ENCODE measurements at regions not wholly inside any gene's neighbourhood (a gene's known extent, or its start where the extent isn't known, plus 50 kb on each side); places are given as distances from the start of the nearest gene placed in this dataset.

- Histone ChIP-seq H3K9ac (ENCODE audit: low read length) (no peak overlapping the region), H3K4me3 (ENCODE audit: low read length) (no peak overlapping the region), H3K9me3 (ENCODE audit: low read length) (peaks cover 17% of the 10 kb centered on the region), H3K4me2 (ENCODE audit: low read length) (no peak overlapping the region), H3K27me3 (ENCODE audit: insufficient read depth, low read depth, low read length) (no peaks in the 10 kb centered on the region), H4K20me1 (ENCODE audit: insufficient read depth) (no peaks in the 10 kb centered on the region), H3K9me2 (ENCODE audit: insufficient read depth, low read length) (no peaks in the 10 kb centered on the region), H3F3A (ENCODE audit: insufficient read depth, low read length, poor library complexity, severe bottlenecking) (no peaks in the 10 kb centered on the region), H3K27ac (ENCODE audit: low read length) (no peak overlapping the region), H3K79me2 (replicated peaks; ENCODE audit: insufficient read depth, low read length) (no peaks in the 10 kb centered on the region), H3K36me3 (ENCODE audit: insufficient read depth, low read length) (no peaks in the 10 kb centered on the region), H2AFZ (ENCODE audit: low read depth, low read length) (no peak overlapping the region)
- TF ChIP-seq TAF1 (IDR thresholded peaks at IDR 0.05; ENCODE audit: low read depth), result no peak
- no peak for TF ChIP-seq EZH2 (IDR thresholded peaks at IDR 0.05; ENCODE audit: borderline replicate concordance, insufficient read depth, low read length, poor library complexity, severe bottlenecking)
- no peak for TF ChIP-seq POLR2AphosphoS5 (IDR thresholded peaks at IDR 0.05)
- TF ChIP-seq, protein P1, sequence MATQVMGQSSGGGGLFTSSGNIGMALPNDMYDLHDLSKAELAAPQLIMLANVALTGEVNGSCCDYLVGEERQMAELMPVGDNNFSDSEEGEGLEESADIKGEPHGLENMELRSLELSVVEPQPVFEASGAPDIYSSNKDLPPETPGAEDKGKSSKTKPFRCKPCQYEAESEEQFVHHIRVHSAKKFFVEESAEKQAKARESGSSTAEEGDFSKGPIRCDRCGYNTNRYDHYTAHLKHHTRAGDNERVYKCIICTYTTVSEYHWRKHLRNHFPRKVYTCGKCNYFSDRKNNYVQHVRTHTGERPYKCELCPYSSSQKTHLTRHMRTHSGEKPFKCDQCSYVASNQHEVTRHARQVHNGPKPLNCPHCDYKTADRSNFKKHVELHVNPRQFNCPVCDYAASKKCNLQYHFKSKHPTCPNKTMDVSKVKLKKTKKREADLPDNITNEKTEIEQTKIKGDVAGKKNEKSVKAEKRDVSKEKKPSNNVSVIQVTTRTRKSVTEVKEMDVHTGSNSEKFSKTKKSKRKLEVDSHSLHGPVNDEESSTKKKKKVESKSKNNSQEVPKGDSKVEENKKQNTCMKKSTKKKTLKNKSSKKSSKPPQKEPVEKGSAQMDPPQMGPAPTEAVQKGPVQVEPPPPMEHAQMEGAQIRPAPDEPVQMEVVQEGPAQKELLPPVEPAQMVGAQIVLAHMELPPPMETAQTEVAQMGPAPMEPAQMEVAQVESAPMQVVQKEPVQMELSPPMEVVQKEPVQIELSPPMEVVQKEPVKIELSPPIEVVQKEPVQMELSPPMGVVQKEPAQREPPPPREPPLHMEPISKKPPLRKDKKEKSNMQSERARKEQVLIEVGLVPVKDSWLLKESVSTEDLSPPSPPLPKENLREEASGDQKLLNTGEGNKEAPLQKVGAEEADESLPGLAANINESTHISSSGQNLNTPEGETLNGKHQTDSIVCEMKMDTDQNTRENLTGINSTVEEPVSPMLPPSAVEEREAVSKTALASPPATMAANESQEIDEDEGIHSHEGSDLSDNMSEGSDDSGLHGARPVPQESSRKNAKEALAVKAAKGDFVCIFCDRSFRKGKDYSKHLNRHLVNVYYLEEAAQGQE (IDR thresholded peaks at IDR 0.05; ENCODE audit: borderline replicate concordance), result no peak
- TF ChIP-seq MXI1 (conservative IDR thresholded peaks at IDR 0.05; ENCODE audit: poor library complexity, severe bottlenecking), result no peak
- no peak for TF ChIP-seq SMC3 (conservative IDR thresholded peaks at IDR 0.05; ENCODE audit: poor library complexity)
- no peak for TF ChIP-seq RAD21 (conservative IDR thresholded peaks at IDR 0.05)
- TF ChIP-seq EP300 (conservative IDR thresholded peaks at IDR 0.05; ENCODE audit: poor library complexity, severe bottlenecking), result no peak
- TF ChIP-seq, protein P2, sequence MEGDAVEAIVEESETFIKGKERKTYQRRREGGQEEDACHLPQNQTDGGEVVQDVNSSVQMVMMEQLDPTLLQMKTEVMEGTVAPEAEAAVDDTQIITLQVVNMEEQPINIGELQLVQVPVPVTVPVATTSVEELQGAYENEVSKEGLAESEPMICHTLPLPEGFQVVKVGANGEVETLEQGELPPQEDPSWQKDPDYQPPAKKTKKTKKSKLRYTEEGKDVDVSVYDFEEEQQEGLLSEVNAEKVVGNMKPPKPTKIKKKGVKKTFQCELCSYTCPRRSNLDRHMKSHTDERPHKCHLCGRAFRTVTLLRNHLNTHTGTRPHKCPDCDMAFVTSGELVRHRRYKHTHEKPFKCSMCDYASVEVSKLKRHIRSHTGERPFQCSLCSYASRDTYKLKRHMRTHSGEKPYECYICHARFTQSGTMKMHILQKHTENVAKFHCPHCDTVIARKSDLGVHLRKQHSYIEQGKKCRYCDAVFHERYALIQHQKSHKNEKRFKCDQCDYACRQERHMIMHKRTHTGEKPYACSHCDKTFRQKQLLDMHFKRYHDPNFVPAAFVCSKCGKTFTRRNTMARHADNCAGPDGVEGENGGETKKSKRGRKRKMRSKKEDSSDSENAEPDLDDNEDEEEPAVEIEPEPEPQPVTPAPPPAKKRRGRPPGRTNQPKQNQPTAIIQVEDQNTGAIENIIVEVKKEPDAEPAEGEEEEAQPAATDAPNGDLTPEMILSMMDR (IDR thresholded peaks at IDR 0.05; ENCODE audit: poor library complexity, severe bottlenecking), result no peak
Observed at GRCh38 chr2:15753811-15754702, 162.4 kb downstream of the DDX1 start.

DNA sequence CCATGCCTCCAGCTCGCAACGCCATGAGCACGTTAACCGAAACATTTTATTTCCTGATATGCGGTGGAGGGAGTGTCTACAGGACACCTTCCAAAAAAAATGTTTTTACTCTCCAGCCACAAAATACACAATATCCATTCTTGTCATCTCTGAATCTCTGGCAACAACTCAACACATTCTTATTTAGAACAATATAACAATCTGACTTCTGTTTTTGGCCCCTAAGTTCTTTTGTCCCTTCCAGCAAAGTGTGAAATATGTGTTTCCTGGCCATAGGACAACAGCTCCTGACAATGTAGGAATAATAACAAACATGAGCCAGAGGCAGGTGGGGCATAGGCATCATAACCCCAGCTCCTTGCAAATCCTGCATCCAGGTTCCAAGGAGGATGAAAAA, 163.0 kb downstream of the DDX1 start:
- Histone ChIP-seq H3F3A (ENCODE audit: insufficient read depth, low read length, poor library complexity, severe bottlenecking) (no peaks in the 10 kb centered on the region), H4K20me1 (ENCODE audit: insufficient read depth) (no peaks in the 10 kb centered on the region), H3K4me2 (ENCODE audit: low read length) (no peak overlapping the region), H3K27me3 (ENCODE audit: insufficient read depth, low read depth, low read length) (no peaks in the 10 kb centered on the region), H3K9me3 (ENCODE audit: low read length) (peaks cover 17% of the 10 kb centered on the region), H3K27ac (ENCODE audit: low read length) (no peak overlapping the region), H3K79me2 (replicated peaks; ENCODE audit: insufficient read depth, low read length) (no peaks in the 10 kb centered on the region), H3K4me3 (ENCODE audit: low read length) (no peak overlapping the region), H3K9ac (ENCODE audit: low read length) (no peak overlapping the region), H3K36me3 (ENCODE audit: insufficient read depth, low read length) (no peaks in the 10 kb centered on the region), H2AFZ (ENCODE audit: low read depth, low read length) (no peak overlapping the region), H3K9me2 (ENCODE audit: insufficient read depth, low read length) (no peaks in the 10 kb centered on the region)
- TF ChIP-seq, protein P1 (IDR thresholded peaks at IDR 0.05; ENCODE audit: borderline replicate concordance), result no peak
- TF ChIP-seq SMC3 (conservative IDR thresholded peaks at IDR 0.05; ENCODE audit: poor library complexity), result no peak
- no peak for TF ChIP-seq RAD21 (conservative IDR thresholded peaks at IDR 0.05)
- TF ChIP-seq TAF1 (IDR thresholded peaks at IDR 0.05; ENCODE audit: low read depth), result no peak
- no peak for TF ChIP-seq MXI1 (conservative IDR thresholded peaks at IDR 0.05; ENCODE audit: poor library complexity, severe bottlenecking)
- TF ChIP-seq, protein P2 (IDR thresholded peaks at IDR 0.05; ENCODE audit: poor library complexity, severe bottlenecking), result no peak
- TF ChIP-seq EP300 (conservative IDR thresholded peaks at IDR 0.05; ENCODE audit: poor library complexity, severe bottlenecking), result no peak
- TF ChIP-seq POLR2AphosphoS5 (IDR thresholded peaks at IDR 0.05), result no peak
- TF ChIP-seq EZH2 (IDR thresholded peaks at IDR 0.05; ENCODE audit: borderline replicate concordance, insufficient read depth, low read length, poor library complexity, severe bottlenecking), result no peak
